CD4-positive, alpha-beta T cell treated with Interleukin-2 at 100 ng/mL for 4 hours (primary cell): ENCODE measurements at regions not wholly inside any gene's neighbourhood (a gene's known extent, or its start where the extent isn't known, plus 50 kb on each side); places are given as distances from the start of the nearest gene placed in this dataset.

Experiments used
- DNase-seq: peaks from one replicate; pipeline ENCODE4 v3.0.0-alpha.2; 2020; ENCODE audit warnings: low spot score

DNA sequence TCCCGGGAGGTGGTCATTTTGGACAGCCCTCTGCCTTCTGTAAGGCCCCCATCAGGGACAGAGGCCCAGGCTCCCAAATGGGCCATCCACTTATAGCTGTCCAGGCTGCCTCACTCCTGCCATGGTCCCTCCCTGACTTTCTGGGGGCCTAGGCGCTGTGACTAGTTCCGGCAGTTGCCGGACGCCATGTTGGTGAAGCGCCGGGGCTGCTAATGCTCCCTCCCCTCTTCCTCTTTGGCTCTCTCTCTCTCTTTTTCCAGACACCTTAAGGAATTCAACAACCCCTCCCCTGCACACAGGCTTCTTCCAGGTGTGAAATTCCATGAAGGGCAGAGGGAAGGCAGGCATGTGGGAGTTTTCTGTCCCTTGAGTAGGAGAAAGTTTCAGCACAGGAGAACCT is 445.6 kb downstream of the SOX6 start:
- no peak for DNase-seq

DNA sequence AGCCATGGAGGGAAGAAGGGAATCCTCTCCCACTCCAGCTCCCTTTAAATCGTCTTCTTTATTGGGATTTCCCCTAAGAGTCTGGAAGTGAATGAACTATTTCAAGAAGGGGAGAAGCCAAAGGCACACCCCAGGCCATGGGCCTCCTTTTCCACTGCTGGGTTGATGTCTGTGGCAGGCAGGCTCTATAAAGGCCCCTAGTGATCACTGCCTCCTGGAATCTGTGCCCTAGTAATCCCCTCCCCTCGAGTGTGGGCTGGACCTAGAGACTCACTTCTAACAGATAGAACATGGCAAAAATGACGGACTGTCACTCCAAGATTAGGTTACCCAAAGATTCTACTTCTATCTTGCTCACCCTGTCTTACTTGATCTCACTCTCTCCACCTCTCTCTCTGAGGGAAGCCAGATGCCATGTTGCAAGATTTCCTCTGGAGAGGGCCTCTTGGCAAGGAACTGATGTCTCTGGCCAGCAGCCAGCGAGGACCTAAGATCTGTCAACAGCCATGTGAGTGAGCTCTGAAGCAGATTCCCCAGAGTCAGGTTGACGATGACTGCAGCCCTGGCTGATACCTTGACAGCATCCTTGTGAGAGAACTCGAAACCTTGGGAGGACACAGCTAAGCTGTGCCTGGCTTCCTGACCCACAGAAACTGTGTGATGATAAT is 444.8 kb downstream of the SOX6 start:
- DNase-seq, result no peak

DNA sequence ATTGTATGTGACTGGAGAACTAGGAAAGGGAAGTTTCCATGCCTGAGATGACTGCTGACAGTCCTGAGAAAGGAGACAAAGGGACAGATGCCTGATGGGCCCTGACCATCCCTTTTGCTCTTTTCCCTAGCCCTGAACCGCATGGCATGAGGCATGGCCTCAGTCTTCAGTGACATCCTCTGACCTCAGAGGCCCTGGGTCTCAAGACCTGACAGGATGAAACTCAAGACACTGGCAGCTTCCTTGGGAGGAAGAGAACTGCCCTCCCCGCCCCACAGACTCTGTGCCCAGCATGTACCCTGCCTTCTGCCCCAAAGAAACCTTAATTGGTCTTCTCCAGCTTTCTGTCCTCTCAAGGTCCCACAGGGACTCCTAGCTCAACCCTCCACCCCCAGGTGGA is 444.1 kb downstream of the SOX6 start:
- DNase-seq, result no peak

DNA sequence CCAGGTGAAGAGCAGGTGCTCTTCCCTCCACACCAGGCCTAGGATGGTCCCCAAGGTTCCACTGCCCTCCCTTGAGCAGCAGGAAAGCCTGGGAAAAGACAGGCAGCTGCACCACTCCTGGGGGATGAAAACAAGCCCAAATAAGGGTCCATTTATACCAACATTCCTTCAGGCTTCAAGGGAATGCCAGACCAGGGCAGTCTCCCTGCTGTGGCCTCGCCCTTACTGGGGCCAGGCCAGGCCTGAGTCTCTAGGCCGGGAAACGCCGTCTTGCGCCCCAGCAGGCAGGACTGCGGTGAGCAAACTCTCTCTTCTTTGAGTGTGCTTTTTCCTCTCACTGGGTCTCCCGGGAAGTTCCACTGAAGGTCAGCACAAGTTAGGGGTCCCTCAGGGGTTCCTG is 443.5 kb downstream of the SOX6 start:
- no peak for DNase-seq

DNA sequence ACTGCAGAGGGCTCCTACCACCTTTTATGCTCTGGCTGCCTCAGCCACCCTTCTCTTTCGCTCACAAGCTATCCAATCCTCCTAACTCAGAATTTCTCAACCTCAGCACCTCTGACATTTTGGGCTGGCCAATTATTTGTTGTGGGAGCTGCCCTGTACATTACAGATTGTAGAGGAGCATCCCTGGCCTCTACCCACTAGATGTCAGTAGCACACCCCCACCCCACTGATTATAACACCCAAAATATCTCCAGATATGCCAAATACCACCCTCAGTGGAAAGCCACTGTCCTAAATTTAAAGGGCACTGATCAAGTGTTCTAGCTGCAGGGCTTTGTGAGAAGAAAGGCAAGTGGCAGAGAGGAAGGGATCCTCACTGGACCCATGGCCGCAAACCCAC is 443.1 kb downstream of the SOX6 start:
- DNase-seq, result no peak
